A549 (cell line): ENCODE measurements at regions not wholly inside any gene's neighbourhood (a gene's known extent, or its start where the extent isn't known, plus 50 kb on each side); places are given as distances from the start of the nearest gene placed in this dataset.

Experiments used
- ATAC-seq, 2 experiments: fragments of 200-7000 bp in 1 of 2; fragments of >200 bp in 1 of 2; cut with Nextera tagmentation in 1 of 2; cut with Tn5 transposase in 1 of 2; 3 replicates each; pipeline versions ENCODE4 v1.8.0 to v1.9.1; 2018 to 2020; ENCODE audit warnings: mild to moderate bottlenecking in 1 of 2, moderate library complexity in 1 of 2
- CTCF ChIA-PET: fragments of 300-600 bp; sonication (Branson Sonifier 250); formaldehyde crosslinking; extraction: SDS; loops from one replicate; lab custom pipeline; 2021; ENCODE audit warnings: antibody characterized with exemption, inconsistent platforms; lab: Yijun Ruan, JAX
- POLR2A ChIA-PET: fragments of 350-600 bp; formaldehyde crosslinking; extraction: SDS; loops from one replicate; lab custom pipeline; 2021; ENCODE audit warnings: antibody characterized with exemption, inconsistent platforms; lab: Yijun Ruan, JAX
- DNase-seq, 2 experiments: peaks; one replicate each; pipeline versions ENCODE4 v3.0.0 to v3.0.0-alpha.2; 2011 to 2016; ENCODE audit warnings: low read depth in 1 of 2, low spot score in 1 of 2
- FAIRE-seq: peaks from 2 replicates; lab custom pipeline; 2011; peaks lifted over from hg19 to GRCh38; lab: Jason Lieb, UNC
- H3K27ac ChIP-seq, 2 experiments: fragments of >200 bp; sonication (Bioruptor Twin); formaldehyde crosslinking; 3 replicates each; pipeline ENCODE4 v1.5.1; 2016 to 2017
- H3K4me1 ChIP-seq: fragments of >200 bp; sonication (Bioruptor Twin); formaldehyde crosslinking; 3 replicates; pipeline ENCODE4 v1.6.1; 2016
- H3K4me2 ChIP-seq: fragments of >200 bp; sonication (Bioruptor Twin); formaldehyde crosslinking; 3 replicates; pipeline ENCODE4 v1.6.1; 2016
- H3K4me3 ChIP-seq: fragments of >200 bp; sonication (Bioruptor Twin); formaldehyde crosslinking; 3 replicates; pipeline ENCODE4 v1.5.1; 2016
- H3K9me3 ChIP-seq: fragments of >200 bp; sonication (Bioruptor Twin); formaldehyde crosslinking; 3 replicates; pipeline ENCODE4 v1.6.1; 2016
- CBX2 ChIP-seq: fragments of 200-600 bp; sonication (generic); IDR thresholded peaks from 2 replicates; pipeline ENCODE4 v1.6.1; 2016; ENCODE audit warnings: low read depth, mild to moderate bottlenecking, borderline replicate concordance
- CEBPB ChIP-seq, 2 experiments: fragments of >200 bp in 1 of 2; sonication (Bioruptor Twin) in 1 of 2; formaldehyde crosslinking in 1 of 2; IDR thresholded peaks; 2 replicates each; pipeline ENCODE4 v1.6.1; 2012 to 2016
- CHD2 ChIP-seq: fragments of 150-350 bp; IDR thresholded peaks from 2 replicates; pipeline ENCODE4 v1.6.1; 2014; ENCODE audit warnings: low read length; ENCODE audit not compliant: partially characterized antibody
- EHF ChIP-seq: fragments of 250-450 bp; sonication (Bioruptor Pico); IDR thresholded peaks from 2 replicates; pipeline ENCODE4 v1.5.0; 2020; ENCODE audit warnings: mild to moderate bottlenecking
- EHMT2 ChIP-seq: fragments of 200-600 bp; sonication (generic); IDR thresholded peaks from 2 replicates; pipeline ENCODE4 v1.6.1; 2016; ENCODE audit warnings: antibody characterized with exemption, low read depth, mild to moderate bottlenecking, moderate library complexity
- FOSB ChIP-seq: fragments of 250-450 bp; sonication (Bioruptor Pico); IDR thresholded peaks from 2 replicates; pipeline ENCODE4 v1.5.0; 2020; ENCODE audit warnings: mild to moderate bottlenecking, moderate library complexity
- FOSL2 ChIP-seq, 2 experiments: fragments of 450-650 bp in 1 of 2; fragments of >200 bp in 1 of 2; sonication (Bioruptor Twin) in 1 of 2; formaldehyde crosslinking; IDR thresholded peaks; 2 replicates each; pipeline versions ENCODE4 v1.5.0 to v1.6.1; 2016 to 2020; ENCODE audit warnings: mild to moderate bottlenecking in 1 of 2, moderate library complexity in 1 of 2
- HDAC2 ChIP-seq: fragments of 200-600 bp; sonication (generic); IDR thresholded peaks from 2 replicates; pipeline ENCODE4 v1.6.1; 2016
- HEYL ChIP-seq: fragments of 250-450 bp; sonication (Bioruptor Pico); IDR thresholded peaks from 2 replicates; pipeline ENCODE4 v1.8.0; 2021; ENCODE audit warnings: mild to moderate bottlenecking, moderate library complexity
- HOXB5 ChIP-seq: fragments of 250-450 bp; sonication (Bioruptor Pico); IDR thresholded peaks from 2 replicates; pipeline ENCODE4 v1.5.0; 2020; ENCODE audit warnings: mild to moderate bottlenecking, moderate library complexity
- JUNB ChIP-seq: fragments of >200 bp; sonication (Bioruptor Twin); formaldehyde crosslinking; IDR thresholded peaks from 2 replicates; pipeline ENCODE4 v1.6.1; 2016
- KDM1A ChIP-seq: fragments of 200-600 bp; sonication (generic); IDR thresholded peaks from 2 replicates; pipeline ENCODE4 v1.6.1; 2016; ENCODE audit warnings: low read depth, mild to moderate bottlenecking
- MYC ChIP-seq: IDR thresholded peaks from 2 replicates; pipeline ENCODE4 v1.6.1; 2012; ENCODE audit warnings: mild to moderate bottlenecking, inconsistent platforms, low read length, improper control_type of control experiment, borderline replicate concordance
- NFE2L2 ChIP-seq: fragments of 150-350 bp; conservative IDR thresholded peaks from 2 replicates; pipeline ENCODE4 v1.6.1; 2014; ENCODE audit warnings: low read length
- NR3C1 ChIP-seq: fragments of >200 bp; sonication (Bioruptor Twin); formaldehyde crosslinking; IDR thresholded peaks from 3 replicates; pipeline ENCODE4 v1.6.1; 2017
- PHF8 ChIP-seq: fragments of 200-600 bp; sonication (generic); IDR thresholded peaks from 2 replicates; pipeline ENCODE4 v1.6.1; 2016; ENCODE audit warnings: low read depth, mild to moderate bottlenecking, antibody characterized with exemption, moderate library complexity, borderline replicate concordance
- POLR2AphosphoS2 ChIP-seq: conservative IDR thresholded peaks from 2 replicates; pipeline ENCODE4 v1.6.1; 2012; ENCODE audit warnings: low read length, improper control_type of control experiment, inconsistent platforms
- RAD21 ChIP-seq, 2 experiments: fragments of >200 bp in 1 of 2; sonication (Bioruptor Twin) in 1 of 2; formaldehyde crosslinking in 1 of 2; IDR thresholded peaks in 1 of 2; conservative IDR thresholded peaks in 1 of 2; 2 replicates in 1 of 2; 3 replicates in 1 of 2; pipeline ENCODE4 v1.6.1; 2012 to 2018; ENCODE audit warnings: inconsistent platforms in 1 of 2
- RCOR1 ChIP-seq: fragments of 150-350 bp; IDR thresholded peaks from 2 replicates; pipeline ENCODE4 v1.6.1; 2014; ENCODE audit warnings: antibody characterized with exemption, low read length, low read depth
- RNF2 ChIP-seq: fragments of 200-600 bp; sonication (generic); IDR thresholded peaks from 2 replicates; pipeline ENCODE4 v1.6.1; 2016; ENCODE audit warnings: low read depth, mild to moderate bottlenecking, antibody characterized with exemption, moderate library complexity, borderline replicate concordance
- SREBF2 ChIP-seq: fragments of 450-650 bp; IDR thresholded peaks from 2 replicates; pipeline ENCODE4 v1.6.1; 2014; ENCODE audit warnings: mild to moderate bottlenecking, moderate library complexity
- TP53 ChIP-seq: fragments of 250-450 bp; sonication (Bioruptor Pico); IDR thresholded peaks from 2 replicates; pipeline ENCODE4 v1.5.0; 2021; ENCODE audit warnings: mild to moderate bottlenecking, moderate library complexity
- ZFP36 ChIP-seq: fragments of 450-650 bp; IDR thresholded peaks from 2 replicates; pipeline ENCODE4 v1.6.1; 2014; ENCODE audit warnings: borderline replicate concordance; ENCODE audit not compliant: partially characterized antibody
- ZNF302 ChIP-seq: fragments of 250-450 bp; sonication (Bioruptor Pico); IDR thresholded peaks from 2 replicates; pipeline ENCODE4 v1.9.0; 2021; ENCODE audit warnings: inconsistent platforms, mild to moderate bottlenecking, moderate library complexity
- WGBS: methylation state at CpG from one replicate; pipeline ENCODE4 v1.1.6; 2017; ENCODE audit errors: missing lambda C conversion rate; 5-methylcytosine and 5-hydroxymethylcytosine counted together
- TF ChIP-seq, protein P1 (sequence below): fragments of >200 bp; sonication (Bioruptor Twin); formaldehyde crosslinking; IDR thresholded peaks from 3 replicates; pipeline ENCODE4 v1.5.1; 2016
- TF ChIP-seq, protein P2 (sequence below): IDR thresholded peaks from 2 replicates; pipeline ENCODE4 v1.6.1; 2012

DNA sequence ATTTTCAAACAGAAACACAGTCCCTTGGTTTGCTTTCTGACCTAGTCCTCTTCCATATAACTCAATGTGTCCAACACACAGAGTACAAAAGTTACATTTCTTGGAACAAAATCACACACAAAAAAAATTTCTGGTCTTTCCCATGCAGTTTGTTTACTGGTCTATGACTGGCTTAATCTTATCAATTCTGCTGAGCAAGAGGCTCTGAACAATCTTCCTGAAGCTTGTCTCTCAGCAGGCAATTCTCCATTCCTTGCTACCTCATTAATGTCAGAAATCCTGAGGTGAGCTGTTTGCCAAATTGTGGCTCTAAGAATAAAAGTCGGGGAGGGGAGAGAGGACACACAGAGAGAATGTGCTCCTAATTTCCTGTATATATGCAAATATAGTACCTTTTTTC lies 423.6 kb downstream of the HLX start:
- Histone ChIP-seq H3K9me3 (no peaks in the 10 kb centered on the region), H3K4me1 (no peaks in the 10 kb centered on the region), H3K4me2 (no peak overlapping the region), H3K27ac (no peak overlapping the region), H3K4me3 (no peak overlapping the region)
- ATAC-seq = no peak
- ChIA-PET CTCF (interaction anchor here (1.7 kb wide), 1 partner anchor 39 kb away, joined by 3 read pairs; no protein-coding TSS in a partner anchor), POLR2A (no interaction called here)
- TF ChIP-seq ZNF302 = no peak
- no peak for TF ChIP-seq CEBPB (IDR thresholded peaks at IDR 0.05)
- no peak for TF ChIP-seq EHF (CRISPR knock-in tag)
- TF ChIP-seq CHD2 = no peak
- TF ChIP-seq, protein P1, sequence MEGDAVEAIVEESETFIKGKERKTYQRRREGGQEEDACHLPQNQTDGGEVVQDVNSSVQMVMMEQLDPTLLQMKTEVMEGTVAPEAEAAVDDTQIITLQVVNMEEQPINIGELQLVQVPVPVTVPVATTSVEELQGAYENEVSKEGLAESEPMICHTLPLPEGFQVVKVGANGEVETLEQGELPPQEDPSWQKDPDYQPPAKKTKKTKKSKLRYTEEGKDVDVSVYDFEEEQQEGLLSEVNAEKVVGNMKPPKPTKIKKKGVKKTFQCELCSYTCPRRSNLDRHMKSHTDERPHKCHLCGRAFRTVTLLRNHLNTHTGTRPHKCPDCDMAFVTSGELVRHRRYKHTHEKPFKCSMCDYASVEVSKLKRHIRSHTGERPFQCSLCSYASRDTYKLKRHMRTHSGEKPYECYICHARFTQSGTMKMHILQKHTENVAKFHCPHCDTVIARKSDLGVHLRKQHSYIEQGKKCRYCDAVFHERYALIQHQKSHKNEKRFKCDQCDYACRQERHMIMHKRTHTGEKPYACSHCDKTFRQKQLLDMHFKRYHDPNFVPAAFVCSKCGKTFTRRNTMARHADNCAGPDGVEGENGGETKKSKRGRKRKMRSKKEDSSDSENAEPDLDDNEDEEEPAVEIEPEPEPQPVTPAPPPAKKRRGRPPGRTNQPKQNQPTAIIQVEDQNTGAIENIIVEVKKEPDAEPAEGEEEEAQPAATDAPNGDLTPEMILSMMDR = no peak
- TF ChIP-seq FOSB (CRISPR knock-in tag) = no peak
- TF ChIP-seq HEYL (CRISPR knock-in tag) = no peak
- no peak for TF ChIP-seq RAD21 (conservative IDR thresholded peaks at IDR 0.05 in 1 of 2, IDR thresholded peaks at IDR 0.05 in 1 of 2)
- no peak for TF ChIP-seq FOSL2 (IDR thresholded peaks at IDR 0.05)
- TF ChIP-seq FOSL2 (CRISPR knock-in tag; IDR thresholded peaks at IDR 0.05) = no peak
- TF ChIP-seq POLR2AphosphoS2 = no peak
- TF ChIP-seq MYC = no peak
- TF ChIP-seq CBX2 = no peak
- TF ChIP-seq TP53 (CRISPR knock-in tag) = no peak
- TF ChIP-seq PHF8 = no peak
- TF ChIP-seq SREBF2 = no peak
- TF ChIP-seq NFE2L2 = no peak
- TF ChIP-seq RNF2 = no peak
- no peak for TF ChIP-seq RCOR1
- FAIRE-seq = no peak
- no peak for DNase-seq
- 5% methylated on average over 1 of the region's 1 CpG for WGBS

DNA sequence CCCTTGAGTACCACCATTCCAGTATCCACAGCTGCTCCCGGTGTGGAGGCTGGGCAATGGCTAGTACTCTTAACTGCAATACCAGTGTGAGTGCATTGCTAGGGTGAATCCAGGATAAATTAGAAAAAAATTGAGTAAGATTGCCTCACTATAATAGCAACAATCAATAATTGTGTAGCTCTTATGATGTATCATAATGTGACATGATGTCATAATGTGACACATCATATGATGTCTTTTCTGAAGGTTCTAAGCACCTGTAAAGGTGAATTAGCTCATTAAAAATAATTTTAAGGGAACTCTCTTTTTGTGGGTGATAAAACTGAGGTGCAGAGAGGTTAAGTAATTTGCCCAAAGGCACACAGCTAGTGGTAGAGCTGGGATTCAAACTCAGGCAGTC lies 424.4 kb downstream of the HLX start:
- WGBS = 0% methylated on average over 1 of the region's 1 CpG
- Histone ChIP-seq H3K9me3 (no peaks in the 10 kb centered on the region), H3K27ac (no peak overlapping the region), H3K4me2 (no peak overlapping the region), H3K4me3 (no peak overlapping the region)
- FAIRE-seq (no peak), DNase-seq (no peak), ATAC-seq (no peak)
- POLR2A ChIA-PET = no interaction called here
- CTCF ChIA-PET = no interaction called here
- TF ChIP-seq FOSB (CRISPR knock-in tag) (no peak), EHF (CRISPR knock-in tag) (no peak), HOXB5 (no peak), EHMT2 (no peak), HEYL (CRISPR knock-in tag) (no peak), HDAC2 (no peak), KDM1A (no peak), NR3C1 (no peak), JUNB (no peak), ZFP36 (no peak)
- TF ChIP-seq, protein P2, sequence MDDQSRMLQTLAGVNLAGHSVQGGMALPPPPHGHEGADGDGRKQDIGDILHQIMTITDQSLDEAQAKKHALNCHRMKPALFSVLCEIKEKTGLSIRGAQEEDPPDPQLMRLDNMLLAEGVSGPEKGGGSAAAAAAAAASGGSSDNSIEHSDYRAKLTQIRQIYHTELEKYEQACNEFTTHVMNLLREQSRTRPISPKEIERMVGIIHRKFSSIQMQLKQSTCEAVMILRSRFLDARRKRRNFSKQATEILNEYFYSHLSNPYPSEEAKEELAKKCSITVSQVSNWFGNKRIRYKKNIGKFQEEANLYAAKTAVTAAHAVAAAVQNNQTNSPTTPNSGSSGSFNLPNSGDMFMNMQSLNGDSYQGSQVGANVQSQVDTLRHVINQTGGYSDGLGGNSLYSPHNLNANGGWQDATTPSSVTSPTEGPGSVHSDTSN = no peak
- TF ChIP-seq, all 56 proteins: peak for 0
- no peaks in the 10 kb centered on the region for H3K4me1 ChIP-seq
